GM23338 (cell line): ENCODE measurements at regions not wholly inside any gene's neighbourhood (a gene's known extent, or its start where the extent isn't known, plus 50 kb on each side); places are given as distances from the start of the nearest gene placed in this dataset.

ENCODE experiments used
- ATAC-seq: fragments of 200-7000 bp; cut with Tn5 transposase; 3 replicates; pipeline ENCODE4 v1.9.1; 2020
- DNase-seq: peaks from one replicate; pipeline ENCODE4 v3.0.0-alpha.2; 2015; ENCODE audit warnings: low spot score
- H2AFZ ChIP-seq: fragments of 200-600 bp; sonication (generic); 2 replicates; pipeline ENCODE4 v1.8.0; 2016; ENCODE audit warnings: antibody characterized with exemption, mild to moderate bottlenecking, moderate library complexity
- H3F3A ChIP-seq: fragments of 200-600 bp; sonication (generic); replicated peaks from 2 replicates; pipeline ENCODE4 v1.8.0; 2017; ENCODE audit warnings: antibody characterized with exemption, mixed run types, low read depth
- H3K27ac ChIP-seq: fragments of 200-600 bp; sonication (generic); 2 replicates; pipeline ENCODE4 v1.6.1; 2016; ENCODE audit warnings: low read depth
- H3K27me3 ChIP-seq: fragments of 200-600 bp; sonication (generic); 2 replicates; pipeline ENCODE4 v1.8.0; 2016; ENCODE audit warnings: mild to moderate bottlenecking, mixed run types, moderate library complexity; ENCODE audit not compliant: insufficient read depth
- H3K36me3 ChIP-seq: fragments of 200-600 bp; sonication (generic); 2 replicates; pipeline ENCODE4 v1.8.0; 2016; ENCODE audit warnings: mild to moderate bottlenecking; ENCODE audit not compliant: insufficient read depth
- H3K4me1 ChIP-seq: fragments of 200-600 bp; sonication (generic); 2 replicates; pipeline ENCODE4 v1.8.0; 2016; ENCODE audit warnings: mild to moderate bottlenecking, moderate library complexity; ENCODE audit not compliant: insufficient read depth
- H3K4me2 ChIP-seq: fragments of 200-600 bp; sonication (generic); 2 replicates; pipeline ENCODE4 v1.7.1; 2017; ENCODE audit warnings: mixed run types
- H3K4me3 ChIP-seq: fragments of 200-600 bp; sonication (generic); 2 replicates; pipeline ENCODE4 v1.6.1; 2016; ENCODE audit warnings: mixed run types
- H3K79me2 ChIP-seq: fragments of 200-600 bp; sonication (generic); replicated peaks from 2 replicates; pipeline ENCODE4 v1.8.0; 2017; ENCODE audit warnings: mild to moderate bottlenecking; ENCODE audit not compliant: insufficient read depth
- H3K9me2 ChIP-seq: fragments of 200-600 bp; sonication (generic); 2 replicates; pipeline ENCODE4 v1.8.0; 2017; ENCODE audit not compliant: insufficient read depth
- H4K20me1 ChIP-seq: fragments of 200-600 bp; sonication (generic); replicated peaks from 2 replicates; pipeline ENCODE4 v1.8.0; 2017; ENCODE audit warnings: mild to moderate bottlenecking; ENCODE audit not compliant: insufficient read depth
- H3K27ac Mint-ChIP-seq: 2 replicates; pipeline ENCODE4 v1.8.0; 2020; ENCODE audit warnings: inconsistent platforms, mild to moderate bottlenecking, moderate library complexity, mixed read lengths
- H3K27me3 Mint-ChIP-seq: 3 replicates; pipeline ENCODE4 v1.8.0; 2022; ENCODE audit warnings: low read depth, mild to moderate bottlenecking, moderate library complexity, mixed read lengths, inconsistent platforms; ENCODE audit not compliant: insufficient read depth, poor library complexity
- H3K36me3 Mint-ChIP-seq: 3 replicates; pipeline ENCODE4 v1.8.0; 2021; ENCODE audit warnings: low read depth, mild to moderate bottlenecking, inconsistent platforms, moderate library complexity, mixed read lengths
- H3K4me1 Mint-ChIP-seq: 3 replicates; pipeline ENCODE4 v1.8.0; 2020; ENCODE audit warnings: mild to moderate bottlenecking, inconsistent platforms, mixed read lengths
- H3K4me3 Mint-ChIP-seq: 3 replicates; pipeline ENCODE4 v1.8.0; 2021; ENCODE audit warnings: moderate library complexity, mild to moderate bottlenecking, inconsistent platforms, mixed read lengths
- H3K9me3 Mint-ChIP-seq: 3 replicates; pipeline ENCODE4 v1.8.0; 2020; ENCODE audit warnings: moderate library complexity, mild to moderate bottlenecking, inconsistent platforms, mixed read lengths
- CREB1 ChIP-seq: fragments of 250-450 bp; sonication (Bioruptor Pico); IDR thresholded peaks from 2 replicates; pipeline ENCODE4 v1.5.0; 2020; ENCODE audit warnings: low read depth, mild to moderate bottlenecking, moderate library complexity
- CTCF ChIP-seq, 2 experiments: fragments of 200-600 bp in 1 of 2; sonication (generic) in 1 of 2; conservative IDR thresholded peaks; 2 replicates each; pipeline versions ENCODE4 v1.5.1 to v1.6.1; 2016 to 2017; ENCODE audit warnings: antibody characterized with exemption in 2 of 2, low read depth in 2 of 2, mild to moderate bottlenecking in 2 of 2, moderate library complexity in 1 of 2
- ETS1 ChIP-seq: IDR thresholded peaks from 2 replicates; pipeline ENCODE4 v1.6.1; 2016; ENCODE audit warnings: antibody characterized with exemption
- EZH2 ChIP-seq: fragments of 200-600 bp; sonication (generic); IDR thresholded peaks from one replicate; pipeline ENCODE4 v1.8.0; 2017; ENCODE audit warnings: antibody characterized with exemption, mild to moderate bottlenecking, low read depth; ENCODE audit not compliant: unreplicated experiment
- JUNB ChIP-seq: IDR thresholded peaks from one replicate; pipeline ENCODE4 v1.6.1; 2016; ENCODE audit warnings: antibody characterized with exemption; ENCODE audit not compliant: unreplicated experiment
- NANOG ChIP-seq: IDR thresholded peaks from 2 replicates; pipeline ENCODE4 v1.6.1; 2016; ENCODE audit warnings: antibody characterized with exemption, borderline replicate concordance
- POLR2AphosphoS5 ChIP-seq: IDR thresholded peaks from 2 replicates; pipeline ENCODE4 v1.6.1; 2016; ENCODE audit warnings: antibody characterized with exemption, low read depth
- REST ChIP-seq: IDR thresholded peaks from one replicate; pipeline ENCODE4 v1.6.1; 2018; ENCODE audit warnings: antibody characterized with exemption; ENCODE audit not compliant: unreplicated experiment
- STAT1 ChIP-seq: IDR thresholded peaks from one replicate; pipeline ENCODE4 v1.6.1; 2016; ENCODE audit warnings: antibody characterized with exemption; ENCODE audit not compliant: unreplicated experiment
- ZNF114 ChIP-seq: fragments of 250-450 bp; sonication (Bioruptor Pico); IDR thresholded peaks from 2 replicates; pipeline ENCODE4 v1.5.0; 2020; ENCODE audit warnings: mild to moderate bottlenecking, moderate library complexity
- ZNF331 ChIP-seq: fragments of 250-450 bp; sonication (Bioruptor Pico); IDR thresholded peaks from 2 replicates; pipeline ENCODE4 v1.5.0; 2020; ENCODE audit warnings: low read depth, mild to moderate bottlenecking, moderate library complexity
- ZNF462 ChIP-seq: fragments of 250-450 bp; sonication (Bioruptor Pico); IDR thresholded peaks from 2 replicates; pipeline ENCODE4 v1.5.0; 2020; ENCODE audit warnings: mild to moderate bottlenecking, moderate library complexity

GRCh38 chr3:78516937-78517336 lies 1250.9 kb downstream of the ROBO1 start:
- ATAC-seq (no peak), DNase-seq (no peak)
- Histone ChIP-seq H3K27me3 (no peaks in the 10 kb centered on the region), H3K4me3 (no peak overlapping the region), H4K20me1 (no peaks in the 10 kb centered on the region), H3K27ac (no peak overlapping the region), H3K9me2 (0 out of 2 replicates have a peak, but pooled peaks cover 5% of the 10 kb centered on the region), H3K4me1 (0 out of 2 replicates have a peak, but pooled peaks cover 3% of the 10 kb centered on the region), H3K36me3 (no peaks in the 10 kb centered on the region), H3K4me2 (no peak overlapping the region), H3F3A (no peaks in the 10 kb centered on the region), H2AFZ (no peak overlapping the region), H3K79me2 (no peaks in the 10 kb centered on the region)
- no peak overlapping the region; the same call in 1 of the 2 replicates for H3K27ac Mint-ChIP-seq
- peaks cover 7% of the 10 kb centered on the region; the same call in 2 of the 3 replicates for H3K4me1 Mint-ChIP-seq
- TF ChIP-seq ZNF331 (CRISPR knock-in tag) = no peak
- TF ChIP-seq ETS1 = no peak
- no peak for TF ChIP-seq REST
- TF ChIP-seq CREB1 (CRISPR knock-in tag) = no peak
- no peak for TF ChIP-seq ZNF462 (CRISPR knock-in tag)
- TF ChIP-seq EZH2 = no peak
- no peak for TF ChIP-seq CTCF (conservative IDR thresholded peaks at IDR 0.05; ENCODE audit: low read depth in 2 of 2)
- no peak for TF ChIP-seq JUNB
- no peak for TF ChIP-seq STAT1
- TF ChIP-seq POLR2AphosphoS5 = no peak
- no peak for TF ChIP-seq NANOG
- no peak for TF ChIP-seq ZNF114 (CRISPR knock-in tag)
- no peaks in the 10 kb centered on the region for H3K27me3 Mint-ChIP-seq
- peaks cover 5% of the 10 kb centered on the region; the same call in 2 of the 3 replicates for H3K36me3 Mint-ChIP-seq
- no peaks in the 10 kb centered on the region for H3K9me3 Mint-ChIP-seq
- H3K4me3 Mint-ChIP-seq = no peak overlapping the region
